Suppressor macrophage treated with lipopolysaccharide for 4 hours (primary cell): ENCODE measurements at regions not wholly inside any gene's neighbourhood (a gene's known extent, or its start where the extent isn't known, plus 50 kb on each side); places are given as distances from the start of the nearest gene placed in this dataset.

Experiments
- DNase-seq: peaks from one replicate; pipeline ENCODE4 v3.0.0-alpha.2; 2020

- DNase-seq = peak; percentile 59
These were observed 72.9 kb upstream of the HK2 start for GRCh38 chr2:74760875-74761630.

- no peak for DNase-seq
These were observed 71.1 kb upstream of the HK2 start for GRCh38 chr2:74762789-74763188.

GRCh38 chr2:74763962-74764428 lies 69.9 kb upstream of the HK2 start:
- no peak for DNase-seq

GRCh38 chr2:74764429-74765272 lies 69.3 kb upstream of the HK2 start:
- peak; percentile 66 for DNase-seq

- no peak for DNase-seq
These were observed 67.1 kb upstream of the HK2 start for GRCh38 chr2:74766780-74767179.

- DNase-seq = no peak
These were observed 66.3 kb upstream of the HK2 start for GRCh38 chr2:74767618-74768017.

GRCh38 chr2:74768401-74768914 lies 65.5 kb upstream of the HK2 start:
- no peak for DNase-seq

- DNase-seq = no peak
These were observed 61.9 kb upstream of the HK2 start for GRCh38 chr2:74772046-74772445.

- peak; percentile 31 for DNase-seq
These were observed 56.6 kb upstream of the HK2 start for GRCh38 chr2:74777161-74777900.

GRCh38 chr2:74778381-74779264 lies 55.3 kb upstream of the HK2 start:
- no peak for DNase-seq

GRCh38 chr2:74779265-74779558 lies 54.7 kb upstream of the HK2 start:
- DNase-seq = no peak

- DNase-seq = no peak
These were observed 54.3 kb upstream of the HK2 start for GRCh38 chr2:74779587-74780135.
